ENCODE measurements at regions not wholly inside any gene's neighbourhood (a gene's known extent, or its start where the extent isn't known, plus 50 kb on each side); places are given as distances from the start of the nearest gene placed in this dataset.
"Not testable (repeated sequence)": the region's sequence is repeated elsewhere in the genome, so short reads cannot be mapped to it uniquely, and the experiment has no call there.

- not testable (repeated sequence) for DNase-seq (ENCODE audit: low spot score)
Observed at GRCh38 chr2:85969367-85969766, 80.6 kb upstream of the ST3GAL5 start.

- not testable (repeated sequence) for DNase-seq (ENCODE audit: low spot score)
Observed at GRCh38 chr2:85965770-85966169, 77.0 kb upstream of the ST3GAL5 start.

- peak; percentile 40 for DNase-seq (ENCODE audit: low spot score)
Observed at GRCh38 chr2:85963747-85964418, 75.1 kb upstream of the ST3GAL5 start.

GRCh38 chr2:85963068-85963467, 74.3 kb upstream of the ST3GAL5 start:
- DNase-seq (ENCODE audit: low spot score), result no peak

GRCh38 chr2:85961754-85962153, 73.0 kb upstream of the ST3GAL5 start:
- no peak for DNase-seq (ENCODE audit: low spot score)

GRCh38 chr2:85961053-85961452, 72.3 kb upstream of the ST3GAL5 start:
- DNase-seq (ENCODE audit: low spot score), result no peak

- no peak for DNase-seq (ENCODE audit: low spot score)
Observed at GRCh38 chr2:85959826-85960225, 71.0 kb upstream of the ST3GAL5 start.

GRCh38 chr2:85959185-85959584, 70.4 kb upstream of the ST3GAL5 start:
- DNase-seq (ENCODE audit: low spot score), result no peak

GRCh38 chr2:85958731-85959130, 69.9 kb upstream of the ST3GAL5 start:
- DNase-seq (ENCODE audit: low spot score), result no peak

GRCh38 chr2:85957256-85957655, 68.5 kb upstream of the ST3GAL5 start:
- DNase-seq (ENCODE audit: low spot score), result no peak

- no peak for DNase-seq (ENCODE audit: low spot score)
Observed at GRCh38 chr2:85956646-85957039, 67.9 kb upstream of the ST3GAL5 start.

- DNase-seq (ENCODE audit: low spot score), result no peak
Observed at GRCh38 chr2:85954590-85955458, 66.0 kb upstream of the ST3GAL5 start.

- DNase-seq (ENCODE audit: low spot score), result no peak
Observed at GRCh38 chr2:85954192-85954589, 65.4 kb upstream of the ST3GAL5 start.

- peak; percentile 40 for DNase-seq (ENCODE audit: low spot score)
Observed at GRCh38 chr2:85953476-85953875, 64.7 kb upstream of the ST3GAL5 start.

GRCh38 chr2:85952196-85952734, 63.5 kb upstream of the ST3GAL5 start:
- DNase-seq (ENCODE audit: low spot score), result no peak

GRCh38 chr2:85951351-85952067, 62.7 kb upstream of the ST3GAL5 start:
- DNase-seq (ENCODE audit: low spot score), result no peak

- no peak for DNase-seq (ENCODE audit: low spot score)
Observed at GRCh38 chr2:85950743-85951142, 62.0 kb upstream of the ST3GAL5 start.

GRCh38 chr2:85949280-85949679, 60.5 kb upstream of the ST3GAL5 start:
- DNase-seq (ENCODE audit: low spot score), result peak; percentile 45

- no peak for DNase-seq (ENCODE audit: low spot score)
Observed at GRCh38 chr2:85947593-85947992, 58.8 kb upstream of the ST3GAL5 start.

GRCh38 chr2:85945586-85945985, 56.8 kb upstream of the ST3GAL5 start:
- no peak for DNase-seq (ENCODE audit: low spot score)

- DNase-seq (ENCODE audit: low spot score), result no peak
Observed at GRCh38 chr2:85945172-85945571, 56.4 kb upstream of the ST3GAL5 start.

GRCh38 chr2:85942346-85942957, 53.7 kb upstream of the ST3GAL5 start:
- DNase-seq (ENCODE audit: low spot score), result no peak
